Ovary (tissue), 3 donors: ENCODE measurements at regions not wholly inside any gene's neighbourhood (a gene's known extent, or its start where the extent isn't known, plus 50 kb on each side); places are given as distances from the start of the nearest gene placed in this dataset.

ENCODE experiments used
- POLR2A ChIP-seq: fragments of 450-650 bp; IDR thresholded peaks from one replicate; pipeline ENCODE4 v1.6.1; 2017; ENCODE audit warnings: antibody characterized with exemption, mild to moderate bottlenecking, moderate library complexity
- TF ChIP-seq, protein P1 (sequence below), 3 donors: fragments of 450-650 bp in 2 of 3; fragments of 200-600 bp in 1 of 3; IDR thresholded peaks; one replicate each; pipeline versions ENCODE4 v1.5.1 to v1.8.0; 2016 to 2022; ENCODE audit warnings: antibody characterized with exemption in 3 of 3, mild to moderate bottlenecking in 1 of 3
- donor health status: DM: no; HTN: no; CAD: no.

DNA sequence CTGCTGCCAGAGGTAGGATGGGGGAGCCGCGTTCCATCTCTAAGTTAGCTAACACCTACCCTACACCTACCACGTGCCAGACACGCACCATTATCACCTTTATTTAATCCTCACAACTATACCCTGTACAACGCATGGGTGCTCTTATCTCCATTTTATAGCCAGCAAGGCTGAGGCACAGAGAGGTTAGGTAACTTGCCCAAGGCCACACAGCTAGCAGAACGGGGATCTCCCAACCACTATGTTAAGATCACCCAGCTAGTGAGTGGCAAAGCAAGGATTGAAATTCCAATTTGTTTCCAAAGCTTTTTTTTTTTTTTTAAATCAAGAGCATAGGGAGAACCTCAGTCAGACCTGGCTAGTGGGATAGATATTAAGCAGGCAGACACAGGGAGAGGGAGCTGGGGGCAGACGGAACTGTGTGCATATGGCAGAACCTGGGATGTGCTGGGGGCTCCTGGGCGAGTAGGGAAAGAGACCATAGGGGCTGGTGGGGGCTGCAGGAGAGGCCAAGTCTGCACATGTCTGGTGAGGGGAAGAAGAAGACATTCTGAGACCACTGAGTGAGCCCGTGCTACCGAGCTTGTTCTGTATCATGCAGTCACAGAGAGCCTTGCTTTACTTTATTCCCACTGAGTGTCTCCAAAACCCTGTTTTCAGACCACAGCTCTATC lies 196.3 kb upstream of the TPM1 start:
- TF ChIP-seq, protein P1, sequence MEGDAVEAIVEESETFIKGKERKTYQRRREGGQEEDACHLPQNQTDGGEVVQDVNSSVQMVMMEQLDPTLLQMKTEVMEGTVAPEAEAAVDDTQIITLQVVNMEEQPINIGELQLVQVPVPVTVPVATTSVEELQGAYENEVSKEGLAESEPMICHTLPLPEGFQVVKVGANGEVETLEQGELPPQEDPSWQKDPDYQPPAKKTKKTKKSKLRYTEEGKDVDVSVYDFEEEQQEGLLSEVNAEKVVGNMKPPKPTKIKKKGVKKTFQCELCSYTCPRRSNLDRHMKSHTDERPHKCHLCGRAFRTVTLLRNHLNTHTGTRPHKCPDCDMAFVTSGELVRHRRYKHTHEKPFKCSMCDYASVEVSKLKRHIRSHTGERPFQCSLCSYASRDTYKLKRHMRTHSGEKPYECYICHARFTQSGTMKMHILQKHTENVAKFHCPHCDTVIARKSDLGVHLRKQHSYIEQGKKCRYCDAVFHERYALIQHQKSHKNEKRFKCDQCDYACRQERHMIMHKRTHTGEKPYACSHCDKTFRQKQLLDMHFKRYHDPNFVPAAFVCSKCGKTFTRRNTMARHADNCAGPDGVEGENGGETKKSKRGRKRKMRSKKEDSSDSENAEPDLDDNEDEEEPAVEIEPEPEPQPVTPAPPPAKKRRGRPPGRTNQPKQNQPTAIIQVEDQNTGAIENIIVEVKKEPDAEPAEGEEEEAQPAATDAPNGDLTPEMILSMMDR (IDR thresholded peaks at IDR 0.05), result no peak
- no peak for TF ChIP-seq POLR2A
